Ureter (tissue), 1 donor: ENCODE measurements at regions not wholly inside any gene's neighbourhood (a gene's known extent, or its start where the extent isn't known, plus 50 kb on each side); places are given as distances from the start of the nearest gene placed in this dataset.

Experiments used
- DNase-seq: peaks from one replicate; pipeline ENCODE4 v3.0.0-alpha.2; 2020; ENCODE audit warnings: low spot score
- donor health status: DM: yes; HTN: yes; CAD: no.

- DNase-seq = peak; percentile 27
Measured at GRCh38 chr14:101215927-101216326, 312.4 kb upstream of the RTL1 start.

GRCh38 chr14:101216366-101217079, 313.0 kb upstream of the RTL1 start:
- no peak for DNase-seq

GRCh38 chr14:101217080-101217463, 313.6 kb upstream of the RTL1 start:
- peak; percentile 37 for DNase-seq

- DNase-seq = peak; percentile 18
Measured at GRCh38 chr14:101217616-101218371, 314.3 kb upstream of the RTL1 start.

- DNase-seq = no peak
Measured at GRCh38 chr14:101219896-101220703, 316.6 kb upstream of the RTL1 start.

- no peak for DNase-seq
Measured at GRCh38 chr14:101220921-101221510, 317.5 kb upstream of the RTL1 start.

- no peak for DNase-seq
Measured at GRCh38 chr14:101221549-101222160, 318.1 kb upstream of the RTL1 start.

GRCh38 chr14:101222362-101223070, 319.0 kb upstream of the RTL1 start:
- DNase-seq = no peak

- DNase-seq = no peak
Measured at GRCh38 chr14:101223127-101223526, 319.6 kb upstream of the RTL1 start.

GRCh38 chr14:101223561-101224162, 320.1 kb upstream of the RTL1 start:
- no peak for DNase-seq

GRCh38 chr14:101224356-101225156, 321.0 kb upstream of the RTL1 start:
- DNase-seq = peak; percentile 34

GRCh38 chr14:101225157-101226152, 321.9 kb upstream of the RTL1 start:
- peak; percentile 38 for DNase-seq

- no peak for DNase-seq
Measured at GRCh38 chr14:101226265-101226602, 322.7 kb upstream of the RTL1 start.

GRCh38 chr14:101226603-101227425, 323.3 kb upstream of the RTL1 start:
- DNase-seq = peak; percentile 37

GRCh38 chr14:101227611-101228594, 324.4 kb upstream of the RTL1 start:
- DNase-seq = no peak

GRCh38 chr14:101228949-101229541, 325.5 kb upstream of the RTL1 start:
- DNase-seq = peak; percentile 33
